ENCODE measurements at regions not wholly inside any gene's neighbourhood (a gene's known extent, or its start where the extent isn't known, plus 50 kb on each side); places are given as distances from the start of the nearest gene placed in this dataset.

GRCh38 chr1:81574408-81574807 lies 226.3 kb upstream of the ADGRL2 start (continued):
- no peak for TF ChIP-seq RNF2 (IDR thresholded peaks at IDR 0.05; ENCODE audit: borderline replicate concordance, low read depth, low read length, missing control alignments, poor library complexity, severe bottlenecking)
- no peak for TF ChIP-seq RBBP5 (IDR thresholded peaks at IDR 0.05; ENCODE audit: borderline replicate concordance, low read depth, low read length)
- no peak for TF ChIP-seq TAF1 (IDR thresholded peaks at IDR 0.05; ENCODE audit: low read depth, low read length)
- no peak for TF ChIP-seq EP300 (IDR thresholded peaks at IDR 0.05; ENCODE audit: borderline replicate concordance in 1 of 2, low read depth in 2 of 2, low read length in 2 of 2)
- TF ChIP-seq EZH2 (IDR thresholded peaks at IDR 0.05; ENCODE audit: low read depth, low read length, severe bottlenecking) = no peak
- no peak for TF ChIP-seq ATF3 (IDR thresholded peaks at IDR 0.05; ENCODE audit: insufficient read depth, low read depth, low read length)
- TF ChIP-seq RXRA (IDR thresholded peaks at IDR 0.05; ENCODE audit: insufficient read depth, low read depth, low read length) = no peak
- no peak for TF ChIP-seq EGR1 (IDR thresholded peaks at IDR 0.05; ENCODE audit: borderline replicate concordance, low read depth, low read length)
- TF ChIP-seq HDAC6 (IDR thresholded peaks at IDR 0.05; ENCODE audit: low read depth, low read length) = no peak
- TF ChIP-seq KDM4A (IDR thresholded peaks at IDR 0.05; ENCODE audit: low read depth, low read length, severe bottlenecking) = no peak
- TF ChIP-seq CHD2 (IDR thresholded peaks at IDR 0.05; ENCODE audit: low read length) = no peak
- no peak for TF ChIP-seq RFX5 (IDR thresholded peaks at IDR 0.05; ENCODE audit: borderline replicate concordance, low read depth, low read length)
- no peak for TF ChIP-seq PHF8 (conservative IDR thresholded peaks at IDR 0.05; ENCODE audit: low read depth, low read length)

All from H1 (cell line).